OCI-LY3 (cell line): ENCODE measurements at regions not wholly inside any gene's neighbourhood (a gene's known extent, or its start where the extent isn't known, plus 50 kb on each side); places are given as distances from the start of the nearest gene placed in this dataset.

ENCODE experiments used
- EZH2phosphoT487 ChIP-seq: fragments of 200-600 bp; shearing (Covaris generic); IDR thresholded peaks from 2 replicates; pipeline ENCODE4 v1.6.1; 2018; ENCODE audit warnings: antibody characterized with exemption, mixed run types, low read depth
- TF ChIP-seq, protein P1 (sequence below): fragments of 200-600, 300-600 bp; sonication (generic); IDR thresholded peaks from 2 replicates; pipeline ENCODE4 v1.5.1; 2014; ENCODE audit warnings: antibody characterized with exemption, low read length, low read depth

DNA sequence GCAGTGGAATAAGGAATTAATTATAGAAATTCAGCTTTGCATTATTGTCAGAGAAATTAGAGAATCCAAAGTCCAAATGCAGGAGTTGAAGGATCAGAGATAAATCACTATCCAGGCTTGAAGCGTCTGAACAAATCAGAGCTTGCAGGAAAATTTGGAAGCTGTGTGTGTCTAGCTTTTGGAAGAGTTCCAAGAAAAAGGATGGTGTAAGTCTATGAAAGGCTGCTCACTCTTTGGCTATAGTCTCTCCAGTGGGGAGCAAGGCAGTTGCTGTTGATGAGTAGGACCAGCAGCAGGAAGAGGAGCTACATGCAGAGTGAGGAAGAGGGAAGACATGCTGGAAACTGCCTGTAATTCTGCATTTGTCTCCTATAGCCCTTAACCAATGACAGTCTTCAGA lies 464.3 kb upstream of the GRM7 start:
- TF ChIP-seq, protein P1, sequence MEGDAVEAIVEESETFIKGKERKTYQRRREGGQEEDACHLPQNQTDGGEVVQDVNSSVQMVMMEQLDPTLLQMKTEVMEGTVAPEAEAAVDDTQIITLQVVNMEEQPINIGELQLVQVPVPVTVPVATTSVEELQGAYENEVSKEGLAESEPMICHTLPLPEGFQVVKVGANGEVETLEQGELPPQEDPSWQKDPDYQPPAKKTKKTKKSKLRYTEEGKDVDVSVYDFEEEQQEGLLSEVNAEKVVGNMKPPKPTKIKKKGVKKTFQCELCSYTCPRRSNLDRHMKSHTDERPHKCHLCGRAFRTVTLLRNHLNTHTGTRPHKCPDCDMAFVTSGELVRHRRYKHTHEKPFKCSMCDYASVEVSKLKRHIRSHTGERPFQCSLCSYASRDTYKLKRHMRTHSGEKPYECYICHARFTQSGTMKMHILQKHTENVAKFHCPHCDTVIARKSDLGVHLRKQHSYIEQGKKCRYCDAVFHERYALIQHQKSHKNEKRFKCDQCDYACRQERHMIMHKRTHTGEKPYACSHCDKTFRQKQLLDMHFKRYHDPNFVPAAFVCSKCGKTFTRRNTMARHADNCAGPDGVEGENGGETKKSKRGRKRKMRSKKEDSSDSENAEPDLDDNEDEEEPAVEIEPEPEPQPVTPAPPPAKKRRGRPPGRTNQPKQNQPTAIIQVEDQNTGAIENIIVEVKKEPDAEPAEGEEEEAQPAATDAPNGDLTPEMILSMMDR = no peak
- TF ChIP-seq EZH2phosphoT487 = no peak
